Activated T-cell treated with anti-CD3 and anti-CD28 coated beads, Interleukin-2, amount 50 U/mL, for 48 hours (primary cell): ENCODE measurements at regions not wholly inside any gene's neighbourhood (a gene's known extent, or its start where the extent isn't known, plus 50 kb on each side); places are given as distances from the start of the nearest gene placed in this dataset.
A peak's percentile ranks its signal among the peaks of the same experiment; 100 is the strongest.

ENCODE experiments used
- DNase-seq, 2 experiments: peaks; one replicate each; pipeline ENCODE4 v3.0.0-alpha.2; 2020

DNA sequence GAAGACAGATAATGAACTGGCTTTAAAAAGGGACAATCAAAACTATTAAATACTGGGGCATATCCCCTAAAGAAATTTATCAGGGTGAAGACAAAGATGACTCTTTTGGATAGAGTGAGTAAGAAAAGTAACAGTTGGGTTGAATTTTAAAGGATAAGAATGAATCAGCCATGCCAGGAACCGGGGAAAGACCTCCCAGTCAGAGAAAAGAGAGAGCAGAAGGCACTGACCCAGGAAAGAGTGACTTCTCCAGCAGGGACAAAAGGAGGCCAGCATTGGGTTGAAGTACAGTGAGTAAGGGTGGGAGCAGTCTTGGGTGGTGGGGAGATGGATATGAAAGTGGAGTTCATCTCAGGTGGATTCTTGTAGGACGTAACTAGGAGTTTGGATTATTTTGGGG, 516.9 kb upstream of the JAG1 start:
- no peak for DNase-seq

- no peak for DNase-seq
Observed at GRCh38 chr20:11192106-11192505, 518.3 kb upstream of the JAG1 start.

GRCh38 chr20:11193241-11193640, 519.4 kb upstream of the JAG1 start:
- no peak for DNase-seq

- no peak for DNase-seq
Observed at GRCh38 chr20:11195169-11195568, 521.4 kb upstream of the JAG1 start.

DNA sequence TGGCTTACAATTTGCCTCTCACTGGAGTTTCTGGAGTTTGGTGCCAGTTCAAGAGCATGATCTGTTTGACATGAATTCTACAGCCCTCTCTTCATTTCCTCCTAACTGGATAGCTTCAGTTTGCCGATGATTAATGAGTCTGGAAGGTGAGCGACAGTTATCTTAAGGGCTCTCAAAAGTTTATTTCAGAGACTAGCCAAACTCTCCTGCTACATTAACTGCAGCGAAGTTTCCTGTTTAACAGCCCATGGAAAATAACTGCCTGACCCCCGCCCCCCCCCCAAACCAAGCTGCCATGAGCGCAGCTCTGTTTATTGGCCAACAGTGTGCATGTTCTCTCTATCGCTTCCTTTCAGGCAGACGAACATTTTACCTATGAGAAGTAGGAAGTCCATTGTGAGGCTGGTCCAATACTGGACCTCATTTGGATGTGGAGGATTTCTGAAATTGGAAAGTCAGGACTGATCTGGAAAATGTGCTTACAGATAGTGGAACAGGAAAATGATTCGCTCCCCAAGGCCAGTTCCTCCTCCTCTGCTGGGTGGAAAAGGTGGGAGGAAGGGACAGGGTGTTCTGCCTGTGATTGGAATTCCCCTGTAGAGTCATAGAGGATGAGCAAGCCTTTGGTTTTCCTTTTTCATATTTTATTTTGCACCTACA, 522.2 kb upstream of the JAG1 start:
- no peak for DNase-seq

- no peak for DNase-seq
Observed at GRCh38 chr20:11197851-11198250, 524.1 kb upstream of the JAG1 start.

DNA sequence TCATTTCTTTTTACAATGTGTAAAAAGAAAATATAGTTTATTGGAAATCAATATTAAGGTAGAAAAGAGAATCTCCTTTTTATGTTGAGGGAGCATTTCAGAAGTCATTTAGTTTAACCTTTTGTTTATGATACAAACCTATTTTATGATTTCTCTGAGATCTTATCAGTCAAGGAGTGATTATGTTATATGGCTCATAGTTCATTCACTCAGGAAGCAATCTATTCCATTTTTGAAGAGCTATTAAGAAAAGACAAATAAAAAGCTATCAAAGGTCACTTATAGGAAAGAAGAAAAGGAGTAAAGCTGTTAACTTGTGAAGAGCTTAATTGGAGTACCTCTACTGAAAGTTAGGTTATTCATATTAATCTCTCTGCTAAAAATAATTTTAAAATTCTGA, 526.6 kb upstream of the JAG1 start:
- DNase-seq, result no peak

DNA sequence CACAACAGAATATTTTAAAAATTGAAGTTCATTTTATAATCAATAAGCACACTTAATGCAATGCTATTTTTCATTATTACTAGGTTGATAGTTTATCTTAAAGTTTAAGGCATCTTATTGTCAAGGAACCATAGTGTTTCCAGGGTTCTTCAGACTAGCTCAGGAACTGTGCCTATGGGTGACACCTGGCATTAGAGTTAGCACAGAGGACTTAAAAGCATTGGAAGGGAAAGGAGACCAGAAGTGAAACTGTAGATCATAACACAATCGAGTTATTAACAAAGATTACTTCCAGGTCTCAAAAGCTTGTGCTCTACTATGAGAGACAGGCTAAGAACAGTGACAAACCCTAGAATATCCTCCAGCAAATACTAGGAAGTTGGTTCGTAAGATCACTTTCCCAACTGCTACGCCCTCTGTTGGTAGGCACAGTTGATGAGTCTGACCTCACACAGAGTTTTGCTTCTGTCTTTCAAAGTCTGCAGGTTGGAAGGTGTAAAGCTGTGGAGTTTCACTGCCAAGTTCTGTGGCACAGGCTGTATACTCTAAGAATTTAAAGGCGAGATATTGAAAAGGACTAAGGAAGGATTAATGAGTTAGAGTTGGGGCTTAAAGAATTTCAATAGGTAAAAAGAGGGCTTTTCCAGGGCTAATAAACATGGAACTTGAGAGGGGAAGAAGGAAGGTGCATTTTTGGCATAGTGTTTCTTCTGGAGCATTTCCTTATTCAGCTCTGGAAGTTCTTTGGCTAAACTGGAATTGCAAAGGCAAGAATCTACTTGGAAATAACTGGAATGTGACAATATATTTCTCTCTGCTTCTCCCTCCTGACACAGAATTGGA, 531.3 kb upstream of the JAG1 start:
- DNase-seq, result peak in 1 of 2 experiments; percentile 25

GRCh38 chr20:11205769-11206362, 532.1 kb upstream of the JAG1 start:
- DNase-seq, result no peak

GRCh38 chr20:11207749-11208502, 534.1 kb upstream of the JAG1 start:
- no peak for DNase-seq

DNA sequence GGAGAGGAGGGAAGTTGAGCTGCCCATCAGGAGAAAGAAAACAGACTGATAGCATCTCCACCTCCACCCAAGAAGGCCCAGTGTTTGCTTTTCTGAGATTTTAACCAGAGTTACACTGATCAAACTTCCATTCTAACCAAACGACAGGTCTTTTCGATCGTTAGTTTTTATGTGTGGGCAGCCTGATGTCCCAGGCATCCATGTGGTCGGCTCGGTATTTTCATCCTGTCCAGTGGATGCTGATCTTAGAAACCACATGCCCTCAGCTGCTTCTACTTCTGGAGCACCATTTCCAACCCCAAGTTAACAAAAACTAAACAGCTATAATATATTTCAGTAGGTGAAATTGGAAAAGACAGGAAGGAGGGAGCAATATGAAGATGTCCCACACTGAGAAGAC, 536.8 kb upstream of the JAG1 start:
- no peak for DNase-seq

DNA sequence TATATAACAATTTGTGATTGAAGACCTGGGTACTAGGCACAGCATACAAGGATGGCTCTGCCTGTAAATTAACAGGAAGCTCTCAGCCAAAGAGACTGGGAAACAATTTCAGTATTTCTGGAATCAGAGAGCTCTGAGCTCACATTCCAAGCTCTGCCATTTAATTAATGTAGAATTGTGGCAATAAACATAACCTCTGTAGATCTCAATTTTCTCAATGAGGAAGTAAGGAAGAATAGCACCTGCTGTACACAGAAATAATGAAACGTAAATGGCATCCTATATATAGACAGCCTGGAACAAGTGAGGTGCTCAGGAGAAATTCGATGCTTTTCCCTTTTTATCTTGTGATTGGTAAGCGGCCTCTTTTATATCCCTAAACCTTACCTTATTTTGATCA, 538.5 kb upstream of the JAG1 start:
- DNase-seq, result no peak

DNA sequence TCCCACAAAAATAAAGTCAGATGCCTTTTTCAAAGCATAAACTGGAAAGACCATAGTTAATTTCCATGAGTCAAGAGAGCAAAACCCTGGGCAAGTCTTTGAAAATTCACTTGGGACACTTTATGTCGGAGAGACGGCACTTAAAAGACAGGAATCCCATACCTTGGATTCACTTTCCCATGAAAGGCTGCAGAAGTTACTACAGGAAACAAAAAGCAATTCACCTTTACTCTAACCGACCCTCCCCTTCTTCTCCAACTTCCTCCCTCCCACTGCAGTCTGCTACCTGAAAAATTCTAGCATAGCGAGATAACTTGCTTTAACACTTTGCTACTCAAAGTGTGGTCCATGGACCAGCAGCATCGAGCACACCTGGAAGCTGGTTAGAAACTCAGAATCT, 539.1 kb upstream of the JAG1 start:
- no peak for DNase-seq

- no peak for DNase-seq
Observed at GRCh38 chr20:11214256-11214840, 540.5 kb upstream of the JAG1 start.

GRCh38 chr20:11216451-11217314, 542.9 kb upstream of the JAG1 start:
- no peak for DNase-seq

DNA sequence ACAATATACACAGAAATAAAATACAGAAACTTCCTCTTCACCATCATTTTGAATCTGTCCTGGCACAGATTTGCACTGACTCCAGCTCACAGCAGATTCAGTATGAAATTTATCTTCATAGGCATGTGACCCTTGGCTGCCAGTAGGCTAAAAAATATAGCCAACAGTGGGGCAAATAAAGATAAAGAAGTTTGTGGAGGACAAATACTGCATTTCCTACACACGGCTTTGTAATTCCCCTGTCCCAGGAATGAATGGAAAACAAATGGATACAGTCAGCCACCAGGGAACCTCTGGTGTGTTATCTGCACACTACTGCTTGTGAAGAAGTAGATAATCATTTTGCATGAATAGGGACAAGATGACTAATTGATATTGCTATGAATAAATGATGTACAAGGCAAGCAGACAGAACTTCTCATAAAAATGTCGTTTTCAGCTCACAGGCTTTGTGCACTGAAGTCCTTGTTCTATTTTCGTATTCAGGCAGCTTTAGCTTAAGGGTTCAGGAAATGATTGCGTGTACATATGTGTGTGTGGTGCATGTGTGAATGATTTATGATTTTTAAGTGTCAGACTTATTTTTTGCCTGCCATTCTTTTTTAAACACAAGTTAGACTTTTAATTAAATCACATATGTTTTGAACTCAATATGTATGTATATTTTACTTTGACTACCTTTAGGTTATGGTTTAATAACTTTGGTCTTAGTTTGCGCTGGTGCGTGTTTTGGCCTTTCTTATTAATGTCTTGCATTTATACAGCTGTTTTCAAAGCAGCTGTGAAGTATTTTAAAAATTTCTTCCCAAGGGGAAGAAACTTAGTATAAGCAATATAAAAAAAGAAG, 543.8 kb upstream of the JAG1 start:
- no peak for DNase-seq

DNA sequence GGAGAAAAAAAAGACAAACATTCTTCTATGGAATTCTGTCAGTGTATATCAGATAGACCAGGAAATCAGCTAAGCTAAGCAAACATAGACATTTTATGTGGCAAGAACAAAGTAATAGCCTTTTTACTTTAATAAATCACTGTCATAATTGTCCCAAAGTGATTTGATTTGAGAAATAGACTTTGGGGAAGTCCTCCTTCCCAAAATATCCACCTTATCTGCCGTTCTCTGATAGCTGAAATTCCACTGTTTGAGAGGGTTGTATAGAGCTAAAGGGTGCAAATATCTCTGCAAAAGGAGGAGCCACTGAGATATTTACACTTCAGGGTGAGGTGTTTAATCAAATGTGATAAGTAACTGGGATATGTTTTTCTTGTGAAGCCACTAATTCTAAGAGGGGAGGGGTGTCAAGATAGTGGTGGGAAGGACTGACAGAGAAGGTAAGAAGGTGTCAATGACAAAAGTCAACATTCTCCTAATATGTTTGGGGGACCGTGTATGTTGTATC, 544.4 kb upstream of the JAG1 start:
- DNase-seq, result no peak

DNA sequence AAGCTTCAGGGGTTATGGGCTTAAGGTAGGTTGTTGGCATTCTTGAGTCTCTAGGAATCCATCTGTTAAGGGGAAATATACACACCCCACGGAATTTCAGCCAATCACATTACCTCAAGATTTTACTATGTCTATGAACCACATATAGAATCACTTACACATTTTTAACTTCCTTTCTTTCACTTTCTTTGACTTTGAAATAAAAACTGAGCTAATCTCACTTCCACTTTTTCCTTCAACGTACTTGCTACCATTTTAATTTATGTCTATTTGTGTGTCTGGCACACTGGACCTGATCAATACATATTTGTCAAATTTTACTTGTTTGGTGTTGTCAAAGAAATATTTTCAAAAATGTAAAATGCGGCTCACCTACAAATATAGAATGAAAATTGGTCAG, 545.4 kb upstream of the JAG1 start:
- DNase-seq, result no peak

- DNase-seq, result no peak
Observed at GRCh38 chr20:11221046-11221445, 547.2 kb upstream of the JAG1 start.

- DNase-seq, result no peak
Observed at GRCh38 chr20:11222243-11222642, 548.4 kb upstream of the JAG1 start.

DNA sequence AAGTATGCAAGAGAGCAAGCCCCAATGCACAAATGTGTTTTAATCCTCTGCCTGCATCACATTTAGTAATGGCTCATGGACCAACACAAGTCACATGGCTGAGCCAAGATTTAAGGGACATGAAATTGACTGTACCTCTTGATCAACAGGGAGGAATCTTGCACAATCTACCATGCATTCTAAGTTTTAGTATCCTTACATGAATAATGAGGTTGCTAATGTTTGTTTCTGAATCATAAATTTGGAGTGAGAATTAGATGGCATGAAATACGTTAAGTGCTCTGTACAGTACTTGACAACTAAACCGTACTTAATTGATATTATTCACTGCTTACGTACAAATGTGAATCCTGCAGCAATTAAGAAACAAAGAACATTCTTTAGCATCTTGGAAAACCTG, 553.8 kb upstream of the JAG1 start:
- no peak for DNase-seq
